CD4-positive, alpha-beta memory T cell (primary cell): ENCODE measurements at regions not wholly inside any gene's neighbourhood (a gene's known extent, or its start where the extent isn't known, plus 50 kb on each side); places are given as distances from the start of the nearest gene placed in this dataset.

Source experiments
- CTCF ChIA-PET: fragments of 350-600 bp; sonication (Branson Sonifier 250); formaldehyde crosslinking; loops from one replicate; lab custom pipeline; 2021; ENCODE audit warnings: inconsistent platforms; ENCODE audit not compliant: partially characterized antibody; lab: Charles Lee
- POLR2A ChIA-PET: fragments of 350-600 bp; sonication (Branson Sonifier 250); formaldehyde crosslinking; loops from one replicate; lab custom pipeline; 2021; ENCODE audit not compliant: partially characterized antibody; lab: Charles Lee
- DNase-seq, 5 donors: peaks; one replicate each; pipeline versions ENCODE4 v3.0.0 to v3.0.0-alpha.2; 2020 to 2022; ENCODE audit warnings: mixed read lengths in 1 of 5
- H3K27ac ChIP-seq: one replicate; pipeline ENCODE4 v1.7.0; 2013; ENCODE audit warnings: low read depth, low read length
- H3K27me3 ChIP-seq: 2 replicates; pipeline ENCODE4 v1.7.0; 2013; ENCODE audit warnings: mild to moderate bottlenecking, low read length, moderate library complexity; ENCODE audit not compliant: insufficient read depth
- H3K36me3 ChIP-seq: 2 replicates; pipeline ENCODE4 v1.7.0; 2013; ENCODE audit warnings: mild to moderate bottlenecking, low read length, moderate library complexity; ENCODE audit not compliant: insufficient read depth
- H3K4me1 ChIP-seq: 2 replicates; pipeline ENCODE4 v1.7.0; 2013; ENCODE audit warnings: mild to moderate bottlenecking, low read length, moderate library complexity; ENCODE audit not compliant: insufficient read depth
- H3K4me3 ChIP-seq, 2 donors: one replicate each; pipeline ENCODE4 v1.7.0; 2013; ENCODE audit warnings: low read length in 2 of 2, mild to moderate bottlenecking in 1 of 2
- H3K9me3 ChIP-seq, 2 donors: one replicate each; pipeline ENCODE4 v1.7.0; 2013; ENCODE audit warnings: low read length in 2 of 2, control low read depth in 1 of 2; ENCODE audit not compliant: control insufficient read depth in 1 of 2
- H3K27ac Mint-ChIP-seq, 7 donors: one replicate each; pipeline ENCODE4 v1.8.0; 2020 to 2021; ENCODE audit warnings: mixed read lengths in 7 of 7, mild to moderate bottlenecking in 6 of 7, inconsistent platforms in 3 of 7, moderate library complexity in 3 of 7
- H3K27me3 Mint-ChIP-seq, 2 donors: one replicate each; pipeline ENCODE4 v1.8.0; 2020 to 2021; ENCODE audit warnings: mixed read lengths in 2 of 2
- H3K36me3 Mint-ChIP-seq, 2 donors: one replicate each; pipeline ENCODE4 v1.8.0; 2020 to 2021; ENCODE audit warnings: mixed read lengths in 2 of 2, inconsistent platforms in 1 of 2, mild to moderate bottlenecking in 1 of 2
- H3K4me1 Mint-ChIP-seq, 4 donors: one replicate each; pipeline ENCODE4 v1.8.0; 2020 to 2021; ENCODE audit warnings: mixed read lengths in 4 of 4, mild to moderate bottlenecking in 1 of 4
- H3K4me3 Mint-ChIP-seq, 8 donors: one replicate each; pipeline ENCODE4 v1.8.0; 2020 to 2021; ENCODE audit warnings: mixed read lengths in 8 of 8, mild to moderate bottlenecking in 7 of 8, moderate library complexity in 6 of 8, inconsistent platforms in 3 of 8
- H3K9me3 Mint-ChIP-seq, 8 donors: one replicate each; pipeline ENCODE4 v1.8.0; 2020 to 2021; ENCODE audit warnings: mixed read lengths in 8 of 8, mild to moderate bottlenecking in 5 of 8, inconsistent platforms in 3 of 8, moderate library complexity in 1 of 8
- intact Hi-C: fragments of 100-400 bp; cut with micrococcal nuclease; formaldehyde crosslinking; loops from one replicate; pipeline ENCODE4 v1.15.1; 2023

DNA sequence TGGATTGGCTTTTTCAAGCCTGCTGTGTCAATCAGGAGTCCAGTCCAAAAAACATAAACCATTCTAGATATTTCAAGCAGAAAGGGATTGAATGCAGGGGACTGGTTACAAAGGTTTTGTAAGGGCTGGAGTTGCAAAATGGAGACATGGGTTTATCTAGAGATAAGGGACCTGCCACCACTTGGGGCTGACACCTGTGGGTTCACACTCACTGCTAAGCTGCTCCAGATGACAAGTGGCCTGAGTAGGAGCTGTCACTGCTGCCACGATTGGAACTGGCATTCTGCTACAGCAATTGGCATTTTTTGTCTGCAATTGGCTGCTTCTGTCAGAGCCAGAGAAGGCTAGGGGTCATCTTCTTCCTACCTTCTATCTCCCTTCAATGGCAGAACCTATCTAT lies 66.3 kb upstream of the ZFR start:
- no peak for DNase-seq
- POLR2A ChIA-PET: no interaction called here
- Histone ChIP-seq H3K36me3 (no peaks in the 10 kb centered on the region), H3K27ac (no peak overlapping the region), H3K4me1 (no peaks in the 10 kb centered on the region), H3K4me3 (no peak overlapping the region), H3K9me3 (no peaks in the 10 kb centered on the region), H3K27me3 (no peaks in the 10 kb centered on the region)
- H3K4me3 Mint-ChIP-seq: no peak overlapping the region
- H3K27me3 Mint-ChIP-seq: no peaks in the 10 kb centered on the region
- intact Hi-C loops: no loop called here
- H3K36me3 Mint-ChIP-seq: no peaks in the 10 kb centered on the region
- no peaks in the 10 kb centered on the region for H3K9me3 Mint-ChIP-seq
- H3K27ac Mint-ChIP-seq: no peak overlapping the region
- peaks cover 0 to 6% (median under 1%) of the 10 kb centered on the region in 4 donors for H3K4me1 Mint-ChIP-seq
- CTCF ChIA-PET: interaction anchor here (0.9 kb wide), 1 partner anchor 21 kb away, joined by 3 read pairs; no protein-coding TSS in a partner anchor

DNA sequence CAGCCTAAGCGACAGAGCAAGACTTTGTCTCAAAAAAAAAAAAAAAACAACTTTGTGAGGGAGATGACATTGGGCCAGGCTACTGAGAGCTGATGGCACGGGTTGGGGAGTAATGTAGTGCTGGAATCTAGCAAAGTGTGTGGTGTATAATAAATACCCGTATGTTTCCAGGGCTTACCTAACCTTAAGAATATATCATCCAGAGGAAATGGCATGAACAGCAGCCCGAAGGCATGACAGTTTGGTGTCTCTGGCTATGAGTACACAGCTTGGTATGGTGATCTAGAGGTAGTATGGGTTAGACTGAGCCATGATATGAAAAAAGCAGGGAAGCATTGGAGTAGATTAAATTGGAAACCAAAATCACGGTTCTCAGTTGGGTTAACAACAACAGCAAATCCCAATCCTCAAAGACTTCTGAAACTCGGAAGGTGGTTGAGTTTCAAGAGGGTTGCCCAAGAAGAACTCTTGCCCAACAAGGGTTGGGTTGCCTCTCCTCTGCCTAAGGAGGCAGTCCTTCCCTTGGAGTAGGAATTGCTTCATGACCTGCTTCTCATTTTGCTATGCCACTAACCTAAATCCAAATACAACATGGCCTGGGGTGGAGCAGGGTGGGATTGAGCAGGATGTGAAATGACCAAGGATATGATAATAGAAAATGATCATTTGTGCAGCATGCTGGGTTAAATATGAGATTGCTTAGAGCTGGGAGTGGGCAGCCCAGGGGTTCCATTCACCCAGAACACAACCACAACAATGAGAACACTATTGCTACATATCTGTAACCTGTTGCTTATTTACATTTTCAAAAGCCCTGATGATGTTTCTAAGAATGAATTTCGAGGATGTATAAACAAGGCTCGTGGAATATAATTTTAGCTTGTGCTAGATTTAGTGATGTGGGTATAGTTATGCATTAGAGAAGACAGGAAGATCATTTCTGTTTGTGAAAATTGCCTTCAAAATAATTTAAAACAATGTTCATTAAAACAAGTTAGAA lies 64.6 kb upstream of the ZFR start:
- H3K27ac ChIP-seq: no peak overlapping the region
- no peaks in the 10 kb centered on the region for H3K27me3 ChIP-seq
- ChIA-PET POLR2A (interaction anchor here (0.6 kb wide), 1 partner anchor 99 kb away, joined by 3 read pairs; no protein-coding TSS in a partner anchor), CTCF (interaction anchor here (1.0 kb wide), 1 partner anchor 20 kb away, joined by 3 read pairs; no protein-coding TSS in a partner anchor)
- peaks cover 7% of the 10 kb centered on the region for H3K4me1 ChIP-seq
- no peaks in the 10 kb centered on the region for H3K9me3 ChIP-seq
- no peak overlapping the region for H3K4me3 ChIP-seq
- H3K9me3 Mint-ChIP-seq: no peaks in the 10 kb centered on the region
- H3K4me3 Mint-ChIP-seq: no peak overlapping the region
- peak overlapping the region in 1 of 7 donors; percentile 18 for H3K27ac Mint-ChIP-seq
- H3K36me3 ChIP-seq: no peaks in the 10 kb centered on the region
- H3K27me3 Mint-ChIP-seq: no peaks in the 10 kb centered on the region
- no peak for DNase-seq
- peaks cover 1 to 22% (median 14%) of the 10 kb centered on the region in 4 donors for H3K4me1 Mint-ChIP-seq
- no peaks in the 10 kb centered on the region for H3K36me3 Mint-ChIP-seq
- intact Hi-C loops: no loop called here

DNA sequence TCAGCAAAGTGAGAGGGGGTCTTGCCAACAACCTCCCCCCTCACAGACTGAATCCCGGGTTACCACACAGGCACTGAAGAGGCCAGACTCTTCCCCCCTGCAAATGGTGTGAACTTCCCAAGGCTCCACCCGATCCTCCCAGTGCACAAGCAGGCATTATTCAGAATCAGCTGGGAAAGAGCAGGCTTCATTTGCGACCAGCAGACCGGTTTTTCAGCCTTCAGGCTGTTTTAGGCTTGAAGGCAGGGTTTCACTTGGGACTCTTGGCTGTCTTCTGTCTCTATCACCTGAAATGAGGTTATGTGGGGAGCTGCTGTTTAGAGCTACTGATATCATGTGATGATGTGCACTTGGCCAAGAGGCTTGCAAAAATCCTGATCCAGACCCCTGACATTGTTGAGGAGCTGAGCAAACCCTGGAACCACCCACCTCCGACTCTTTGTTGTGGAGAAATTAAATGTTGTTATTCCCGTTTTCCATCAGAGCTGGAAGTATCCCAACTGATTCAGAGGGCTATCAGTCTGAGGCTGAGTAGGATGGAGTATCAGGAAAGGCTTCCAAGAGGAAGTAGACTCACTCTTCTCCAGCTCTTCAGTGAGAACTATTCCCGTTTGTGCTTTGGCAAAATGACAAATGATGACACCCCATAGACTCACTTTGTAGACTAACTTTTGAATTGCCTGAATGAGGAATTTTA lies 63.3 kb upstream of the ZFR start:
- no peaks in the 10 kb centered on the region for H3K36me3 Mint-ChIP-seq
- ChIA-PET POLR2A (interaction anchor here (0.6 kb wide), 1 partner anchor 98 kb away, joined by 3 read pairs; no protein-coding TSS in a partner anchor), CTCF (interaction anchor here (0.7 kb wide), 1 partner anchor 82 kb away, joined by 3 read pairs; no protein-coding TSS in a partner anchor)
- H3K27me3 ChIP-seq: no peaks in the 10 kb centered on the region
- H3K36me3 ChIP-seq: no peaks in the 10 kb centered on the region
- peaks cover 2 to 22% (median 14%) of the 10 kb centered on the region in 4 donors for H3K4me1 Mint-ChIP-seq
- no peaks in the 10 kb centered on the region for H3K9me3 Mint-ChIP-seq
- DNase-seq: no peak
- intact Hi-C loops: no loop called here
- H3K9me3 ChIP-seq: no peaks in the 10 kb centered on the region
- H3K4me1 ChIP-seq: peaks cover 7% of the 10 kb centered on the region
- H3K27ac ChIP-seq: no peak overlapping the region
- H3K27me3 Mint-ChIP-seq: no peaks in the 10 kb centered on the region
- H3K4me3 ChIP-seq: no peak overlapping the region
- H3K4me3 Mint-ChIP-seq: no peak overlapping the region
- H3K27ac Mint-ChIP-seq: no peak overlapping the region

DNA sequence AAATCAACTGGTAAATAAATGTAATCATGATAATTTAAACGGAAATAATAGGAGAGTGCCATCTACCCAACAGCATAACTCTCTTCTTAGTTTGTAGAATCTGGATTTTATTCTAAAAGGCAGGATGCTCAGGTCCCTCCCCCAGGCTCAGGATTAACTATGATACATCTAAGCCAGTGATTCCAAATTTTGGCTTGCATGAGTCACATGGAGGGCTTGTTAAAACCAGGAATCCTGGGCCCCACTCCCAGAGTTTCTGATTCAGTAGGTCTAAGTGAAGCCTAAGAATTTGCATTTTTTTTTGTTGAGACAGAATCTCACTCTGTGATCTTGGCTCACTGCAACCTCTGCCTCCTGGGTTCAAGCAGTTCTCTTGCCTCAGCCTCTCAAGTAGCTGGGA lies 62.3 kb upstream of the ZFR start:
- Histone ChIP-seq H3K36me3 (no peaks in the 10 kb centered on the region), H3K27ac (no peak overlapping the region), H3K4me3 (no peak overlapping the region), H3K27me3 (no peaks in the 10 kb centered on the region), H3K9me3 (no peaks in the 10 kb centered on the region), H3K4me1 (peaks cover 7% of the 10 kb centered on the region)
- Mint-ChIP-seq H3K4me3 (no peak overlapping the region), H3K4me1 (peaks cover 3 to 22% (median 14%) of the 10 kb centered on the region in 4 donors), H3K27ac (no peak overlapping the region), H3K9me3 (no peaks in the 10 kb centered on the region), H3K27me3 (no peaks in the 10 kb centered on the region), H3K36me3 (no peaks in the 10 kb centered on the region)
- intact Hi-C loops: no loop called here
- DNase-seq: no peak
- ChIA-PET CTCF (interaction anchor here (0.5 to 3.6 kb wide), 5 partner anchors 9 to 83 kb away, joined by 3 to 19 read pairs (median 4); no protein-coding TSS in a partner anchor), POLR2A (interaction anchor here (1.0 kb wide), 1 partner anchor 25 kb away, joined by 3 read pairs; no protein-coding TSS in a partner anchor)

DNA sequence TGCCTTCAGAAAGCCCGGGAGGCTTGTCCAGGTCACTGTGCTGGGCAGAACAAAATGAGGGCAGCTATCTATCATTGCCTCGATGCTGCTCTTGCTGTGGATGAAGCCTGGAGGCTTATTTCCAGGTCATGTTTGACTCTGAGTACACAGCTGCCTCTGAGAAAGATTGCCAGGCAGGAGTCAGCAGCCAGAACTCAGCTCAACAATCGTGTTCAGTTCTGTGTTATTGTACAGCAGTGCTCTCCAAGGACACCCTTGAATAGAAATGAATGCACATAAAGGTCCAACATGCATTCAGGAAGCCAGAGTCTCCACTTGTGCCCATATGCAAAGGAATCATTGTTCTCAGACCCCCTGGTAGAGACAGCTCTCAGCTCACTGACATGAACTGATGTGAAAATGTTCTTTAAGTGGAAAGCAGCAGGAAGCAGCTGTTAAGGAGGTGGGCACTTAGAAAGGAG lies 61.7 kb upstream of the ZFR start:
- POLR2A ChIA-PET: interaction anchor here (1.0 to 1.7 kb wide), 2 partner anchors 26 to 79 kb away, joined by 3 to 7 read pairs; partner anchors contain the start of gene SUB1
- peaks cover 3 to 22% (median 14%) of the 10 kb centered on the region in 4 donors for H3K4me1 Mint-ChIP-seq
- CTCF ChIA-PET: interaction anchor here (1.3 to 3.6 kb wide), 4 partner anchors 9 to 84 kb away, joined by 3 to 19 read pairs (median 6); no protein-coding TSS in a partner anchor

DNA sequence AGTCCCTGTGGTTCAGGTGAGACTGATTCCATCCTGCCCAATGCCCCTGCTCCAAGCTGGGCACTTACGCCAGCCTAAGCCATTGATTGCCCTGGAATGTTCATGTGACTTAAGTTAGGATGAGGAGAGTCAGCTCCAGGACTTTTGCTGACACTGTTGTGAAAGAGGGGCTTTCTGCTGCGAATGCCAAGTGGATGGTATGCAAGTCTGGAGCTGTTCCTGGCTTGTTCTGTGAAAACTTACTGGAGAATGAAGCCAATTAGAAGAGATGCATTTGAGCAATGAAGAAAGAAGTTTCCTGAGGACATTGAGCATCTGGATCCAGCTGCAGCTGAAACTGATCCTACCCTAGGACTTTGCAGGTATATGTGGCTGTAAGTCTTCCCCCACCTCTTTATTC lies 61.2 kb upstream of the ZFR start:
- intact Hi-C loops: no loop called here
- Mint-ChIP-seq H3K4me3 (no peak overlapping the region), H3K9me3 (no peaks in the 10 kb centered on the region), H3K27me3 (no peaks in the 10 kb centered on the region), H3K36me3 (no peaks in the 10 kb centered on the region), H3K4me1 (peaks cover 3 to 22% (median 14%) of the 10 kb centered on the region in 4 donors), H3K27ac (peak overlapping the region in 1 of 7 donors; percentile 28)
- H3K36me3 ChIP-seq: no peaks in the 10 kb centered on the region
- DNase-seq: no peak
- H3K27ac ChIP-seq: no peak overlapping the region
- no peaks in the 10 kb centered on the region for H3K27me3 ChIP-seq
- POLR2A ChIA-PET: interaction anchor here (1.0 to 1.7 kb wide), 2 partner anchors 26 to 79 kb away, joined by 3 to 7 read pairs; partner anchors contain the start of gene SUB1
- no peaks in the 10 kb centered on the region for H3K9me3 ChIP-seq
- H3K4me1 ChIP-seq: peaks cover 7% of the 10 kb centered on the region
- H3K4me3 ChIP-seq: no peak overlapping the region
- CTCF ChIA-PET: interaction anchor here (0.9 to 3.6 kb wide), 5 partner anchors 8 to 84 kb away, joined by 3 to 19 read pairs (median 4); no protein-coding TSS in a partner anchor

More for the DNA sequence above, 61.7 kb upstream of the ZFR start:
- peak overlapping the region in 1 of 7 donors; percentile 8 for H3K27ac Mint-ChIP-seq
- Histone ChIP-seq H3K27me3 (no peaks in the 10 kb centered on the region), H3K9me3 (no peaks in the 10 kb centered on the region), H3K27ac (no peak overlapping the region), H3K4me3 (no peak overlapping the region), H3K4me1 (peaks cover 7% of the 10 kb centered on the region), H3K36me3 (no peaks in the 10 kb centered on the region)
- no peaks in the 10 kb centered on the region for H3K36me3 Mint-ChIP-seq
- intact Hi-C loops: no loop called here
- H3K27me3 Mint-ChIP-seq: no peaks in the 10 kb centered on the region
- DNase-seq: no peak
- H3K9me3 Mint-ChIP-seq: no peaks in the 10 kb centered on the region
- no peak overlapping the region for H3K4me3 Mint-ChIP-seq
